Dendritic cell treated with granulocyte-macrophage colony-stimulating factor and Interleukin-4, amounts not matched to agents 40 ng/mL and 50 ng/mL, for 4 days (primary cell): ENCODE measurements at regions not wholly inside any gene's neighbourhood (a gene's known extent, or its start where the extent isn't known, plus 50 kb on each side); places are given as distances from the start of the nearest gene placed in this dataset.

Experiments used
- H3K27ac Mint-ChIP-seq: one replicate; pipeline ENCODE4 v1.8.0; 2022; ENCODE audit warnings: mild to moderate bottlenecking, mixed read lengths
- H3K27me3 Mint-ChIP-seq: one replicate; pipeline ENCODE4 v1.8.0; 2022; ENCODE audit warnings: mild to moderate bottlenecking, mixed read lengths
- H3K36me3 Mint-ChIP-seq: one replicate; pipeline ENCODE4 v1.8.0; 2022; ENCODE audit warnings: low read depth, mixed read lengths
- H3K4me1 Mint-ChIP-seq: one replicate; pipeline ENCODE4 v1.8.0; 2022; ENCODE audit warnings: low read depth, mixed read lengths
- H3K4me3 Mint-ChIP-seq: one replicate; pipeline ENCODE4 v1.8.0; 2022; ENCODE audit warnings: mild to moderate bottlenecking, moderate library complexity, mixed read lengths
- H3K9me3 Mint-ChIP-seq: one replicate; pipeline ENCODE4 v1.8.0; 2022; ENCODE audit warnings: mixed read lengths
- intact Hi-C: fragments of 100-400 bp; cut with micrococcal nuclease; formaldehyde crosslinking; loops from one replicate; pipeline ENCODE4 v1.15.0; 2022

DNA sequence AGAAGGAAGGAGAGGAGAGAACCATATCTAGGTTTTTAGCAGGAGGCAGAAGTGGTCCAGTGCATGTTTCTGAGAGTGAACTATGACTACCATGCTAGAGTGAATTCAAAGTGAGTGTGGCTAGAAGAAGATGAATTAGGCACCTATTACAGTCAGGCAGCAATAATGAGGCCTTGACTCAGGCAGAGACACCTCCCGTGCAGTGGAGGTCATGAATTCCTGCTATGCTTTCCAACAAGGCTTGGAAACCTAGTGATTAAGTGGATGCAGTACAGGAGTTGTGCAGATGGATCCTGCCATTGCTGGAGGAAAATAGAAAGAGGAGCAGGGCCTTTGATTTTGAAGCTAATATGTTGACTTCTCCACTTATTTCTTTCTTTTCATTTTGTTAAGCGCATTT is 581.5 kb downstream of the RWDD3 start:
- Mint-ChIP-seq H3K9me3 (peaks cover 28% of the 10 kb centered on the region), H3K4me3 (no peak overlapping the region), H3K4me1 (no peaks in the 10 kb centered on the region), H3K27ac (no peak overlapping the region), H3K36me3 (no peaks in the 10 kb centered on the region), H3K27me3 (no peaks in the 10 kb centered on the region)
- intact Hi-C loops = no loop called here

DNA sequence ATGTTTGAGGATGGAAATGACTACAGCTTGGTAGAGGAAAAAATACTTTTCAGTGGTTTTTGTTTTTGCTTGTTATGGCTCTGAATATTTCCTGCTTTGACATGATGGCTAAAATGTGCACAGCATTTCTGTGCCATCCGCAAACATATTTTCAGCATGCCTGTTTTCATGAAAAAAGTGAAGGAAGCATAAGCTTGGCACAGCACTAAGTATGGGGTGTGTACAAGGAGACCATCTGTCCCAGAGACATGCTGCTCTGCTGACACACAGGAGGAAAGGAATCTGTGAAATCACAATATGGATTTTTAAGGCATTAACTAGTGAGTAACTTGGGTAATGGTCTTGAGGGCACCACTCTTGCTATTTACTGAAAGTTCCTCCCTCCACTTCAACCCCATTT is 595.5 kb downstream of the RWDD3 start:
- no peaks in the 10 kb centered on the region for H3K36me3 Mint-ChIP-seq
- H3K27me3 Mint-ChIP-seq = no peaks in the 10 kb centered on the region
- intact Hi-C loops = no loop called here
- no peak overlapping the region for H3K4me3 Mint-ChIP-seq
- peaks cover 48% of the 10 kb centered on the region for H3K9me3 Mint-ChIP-seq
- H3K4me1 Mint-ChIP-seq = no peaks in the 10 kb centered on the region
- no peak overlapping the region for H3K27ac Mint-ChIP-seq

DNA sequence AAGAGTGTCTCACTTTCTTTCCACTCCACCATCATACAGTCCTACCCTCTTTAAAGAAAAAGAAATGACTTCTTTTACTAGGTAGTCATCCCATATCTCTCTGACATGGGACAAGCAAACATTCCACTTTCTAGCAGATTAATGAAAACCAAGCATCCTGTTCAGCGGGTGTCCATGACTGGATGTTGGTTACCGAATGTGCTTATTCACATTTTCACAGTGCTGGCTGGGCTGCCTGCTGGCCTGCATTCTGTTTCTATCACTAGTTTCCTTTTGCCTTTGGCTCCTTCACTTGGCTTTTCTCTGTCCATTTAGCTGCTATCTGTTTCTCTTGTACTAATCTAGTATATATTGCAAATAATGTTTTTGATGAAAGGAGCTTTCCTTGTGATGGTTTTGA is 598.4 kb downstream of the RWDD3 start:
- Mint-ChIP-seq H3K36me3 (no peaks in the 10 kb centered on the region), H3K27ac (no peak overlapping the region), H3K4me3 (no peak overlapping the region), H3K4me1 (no peaks in the 10 kb centered on the region), H3K9me3 (peaks cover 61% of the 10 kb centered on the region), H3K27me3 (no peaks in the 10 kb centered on the region)
- intact Hi-C loops = no loop called here

DNA sequence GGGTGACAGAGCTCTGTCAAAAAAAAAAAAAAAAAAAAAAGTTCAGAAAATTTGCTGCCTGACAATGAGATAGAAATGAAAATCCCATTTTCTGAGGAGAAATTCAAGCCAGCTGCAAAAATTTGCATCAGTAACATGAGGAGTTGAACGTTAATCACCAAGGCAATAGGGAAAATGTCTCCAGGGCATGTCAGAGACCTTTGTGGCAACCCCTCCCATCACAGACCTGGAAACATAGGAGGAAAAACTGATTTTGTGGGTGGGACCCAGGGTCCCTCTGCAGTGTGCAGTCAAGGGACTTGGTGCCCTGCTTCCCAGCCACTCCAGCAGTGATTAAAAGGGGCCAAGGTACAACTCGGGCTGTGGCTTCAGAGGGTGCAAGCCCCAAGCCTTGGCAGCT is 615.4 kb downstream of the RWDD3 start:
- intact Hi-C loops = no loop called here
- no peak overlapping the region for H3K27ac Mint-ChIP-seq

GRCh38 chr1:95850165-95850649 is 616.2 kb downstream of the RWDD3 start:
- peaks cover 24% of the 10 kb centered on the region for H3K9me3 Mint-ChIP-seq
- no peak overlapping the region for H3K4me3 Mint-ChIP-seq
- H3K4me1 Mint-ChIP-seq = no peaks in the 10 kb centered on the region
- no peak overlapping the region for H3K27ac Mint-ChIP-seq
- H3K36me3 Mint-ChIP-seq = no peaks in the 10 kb centered on the region
- intact Hi-C loops = no loop called here
- H3K27me3 Mint-ChIP-seq = no peaks in the 10 kb centered on the region

More for the DNA sequence above, 615.4 kb downstream of the RWDD3 start:
- Mint-ChIP-seq H3K27me3 (no peaks in the 10 kb centered on the region), H3K4me1 (no peaks in the 10 kb centered on the region), H3K4me3 (no peak overlapping the region), H3K9me3 (peaks cover 30% of the 10 kb centered on the region), H3K36me3 (no peaks in the 10 kb centered on the region)

DNA sequence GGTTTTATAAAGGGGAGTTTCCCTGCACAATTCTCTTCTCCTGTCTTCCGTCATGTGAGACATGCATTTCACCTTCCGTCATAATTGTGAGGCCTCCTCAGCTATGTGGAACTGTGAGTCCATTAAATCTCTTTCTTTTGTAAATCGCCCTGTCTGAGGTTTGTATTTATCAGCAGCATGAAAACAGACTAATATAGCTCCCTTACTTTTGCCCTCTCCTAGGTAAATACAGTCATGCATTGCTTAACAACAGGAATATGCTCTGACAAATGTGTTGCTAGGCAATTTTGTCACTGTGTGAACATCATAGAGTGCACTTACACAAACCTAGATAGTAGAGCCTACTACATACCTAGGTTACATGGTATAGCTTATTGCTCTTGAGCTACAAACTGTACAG is 616.8 kb downstream of the RWDD3 start:
- peaks cover 24% of the 10 kb centered on the region for H3K9me3 Mint-ChIP-seq
- H3K27ac Mint-ChIP-seq = no peak overlapping the region
- no peak overlapping the region for H3K4me3 Mint-ChIP-seq
- intact Hi-C loops = no loop called here
- H3K36me3 Mint-ChIP-seq = no peaks in the 10 kb centered on the region
- no peaks in the 10 kb centered on the region for H3K4me1 Mint-ChIP-seq
- no peaks in the 10 kb centered on the region for H3K27me3 Mint-ChIP-seq

GRCh38 chr1:95852483-95853070 is 618.6 kb downstream of the RWDD3 start:
- no peak overlapping the region for H3K27ac Mint-ChIP-seq
- no peaks in the 10 kb centered on the region for H3K27me3 Mint-ChIP-seq
- H3K4me3 Mint-ChIP-seq = no peak overlapping the region
- no peaks in the 10 kb centered on the region for H3K4me1 Mint-ChIP-seq
- H3K36me3 Mint-ChIP-seq = no peaks in the 10 kb centered on the region
- H3K9me3 Mint-ChIP-seq = peaks cover 24% of the 10 kb centered on the region
- intact Hi-C loops = no loop called here

- H3K4me1 Mint-ChIP-seq = no peaks in the 10 kb centered on the region
- H3K27me3 Mint-ChIP-seq = no peaks in the 10 kb centered on the region
- intact Hi-C loops = no loop called here
- no peaks in the 10 kb centered on the region for H3K36me3 Mint-ChIP-seq
- H3K27ac Mint-ChIP-seq = no peak overlapping the region
- no peak overlapping the region for H3K4me3 Mint-ChIP-seq
- H3K9me3 Mint-ChIP-seq = peaks cover 11% of the 10 kb centered on the region
These were observed 620.4 kb downstream of the RWDD3 start for GRCh38 chr1:95854457-95854856.

DNA sequence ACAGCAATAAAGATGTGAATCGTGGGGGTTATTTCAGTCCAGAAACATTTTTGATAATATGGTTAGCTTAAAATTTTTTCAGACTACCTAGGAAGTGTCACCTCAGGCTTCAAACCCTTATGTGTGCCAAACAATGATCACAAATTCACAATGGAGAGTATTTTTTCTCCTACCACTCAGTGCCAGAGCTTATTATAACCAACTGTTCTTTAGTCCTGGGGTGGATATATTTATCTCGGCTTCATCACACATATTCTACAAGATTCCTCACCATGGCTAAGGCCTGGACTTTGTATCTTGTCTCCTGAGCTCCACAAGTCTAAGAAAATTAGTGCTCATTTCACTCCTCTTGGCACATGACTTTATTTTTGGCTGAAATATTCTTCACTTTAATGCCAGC is 629.1 kb downstream of the RWDD3 start:
- intact Hi-C loops = no loop called here
- H3K27me3 Mint-ChIP-seq = no peaks in the 10 kb centered on the region
- H3K4me3 Mint-ChIP-seq = no peak overlapping the region
- H3K4me1 Mint-ChIP-seq = no peaks in the 10 kb centered on the region
- H3K27ac Mint-ChIP-seq = no peak overlapping the region
- H3K9me3 Mint-ChIP-seq = peaks cover 29% of the 10 kb centered on the region
- H3K36me3 Mint-ChIP-seq = no peaks in the 10 kb centered on the region

GRCh38 chr1:95865769-95866168 is 631.8 kb downstream of the RWDD3 start:
- Mint-ChIP-seq H3K9me3 (peaks cover 37% of the 10 kb centered on the region), H3K27ac (no peak overlapping the region), H3K4me1 (no peaks in the 10 kb centered on the region), H3K36me3 (no peaks in the 10 kb centered on the region), H3K27me3 (no peaks in the 10 kb centered on the region), H3K4me3 (no peak overlapping the region)
- intact Hi-C loops = no loop called here

DNA sequence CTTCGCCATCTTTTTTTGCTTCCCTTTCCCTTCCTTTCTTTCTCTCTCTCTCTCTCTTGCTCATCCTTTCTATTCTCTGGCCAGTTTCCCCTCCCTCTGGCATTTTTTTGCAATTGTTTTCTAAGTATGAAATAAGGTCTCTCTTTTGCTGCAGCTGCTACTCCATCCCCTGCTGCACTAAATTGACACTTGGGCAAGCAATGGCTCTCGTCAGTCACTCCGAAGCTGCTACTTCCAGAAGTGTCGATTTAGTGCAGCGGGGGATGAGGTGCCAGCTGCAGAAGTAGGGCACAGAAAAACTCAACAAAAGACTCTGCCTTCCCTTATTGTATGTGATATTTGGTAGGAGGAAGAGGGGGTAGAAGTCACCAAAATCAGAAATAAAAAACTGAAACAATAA is 642.3 kb downstream of the RWDD3 start:
- H3K27ac Mint-ChIP-seq = no peak overlapping the region
- peaks cover 39% of the 10 kb centered on the region for H3K9me3 Mint-ChIP-seq
- no peaks in the 10 kb centered on the region for H3K4me1 Mint-ChIP-seq
- intact Hi-C loops = no loop called here
- H3K4me3 Mint-ChIP-seq = no peak overlapping the region
- no peaks in the 10 kb centered on the region for H3K36me3 Mint-ChIP-seq
- no peaks in the 10 kb centered on the region for H3K27me3 Mint-ChIP-seq

- no peak overlapping the region for H3K27ac Mint-ChIP-seq
- intact Hi-C loops = no loop called here
- no peaks in the 10 kb centered on the region for H3K27me3 Mint-ChIP-seq
- H3K9me3 Mint-ChIP-seq = peaks cover 47% of the 10 kb centered on the region
- no peaks in the 10 kb centered on the region for H3K36me3 Mint-ChIP-seq
- H3K4me1 Mint-ChIP-seq = no peaks in the 10 kb centered on the region
- no peak overlapping the region for H3K4me3 Mint-ChIP-seq
These were observed 645.6 kb downstream of the RWDD3 start for GRCh38 chr1:95879498-95880050.

DNA sequence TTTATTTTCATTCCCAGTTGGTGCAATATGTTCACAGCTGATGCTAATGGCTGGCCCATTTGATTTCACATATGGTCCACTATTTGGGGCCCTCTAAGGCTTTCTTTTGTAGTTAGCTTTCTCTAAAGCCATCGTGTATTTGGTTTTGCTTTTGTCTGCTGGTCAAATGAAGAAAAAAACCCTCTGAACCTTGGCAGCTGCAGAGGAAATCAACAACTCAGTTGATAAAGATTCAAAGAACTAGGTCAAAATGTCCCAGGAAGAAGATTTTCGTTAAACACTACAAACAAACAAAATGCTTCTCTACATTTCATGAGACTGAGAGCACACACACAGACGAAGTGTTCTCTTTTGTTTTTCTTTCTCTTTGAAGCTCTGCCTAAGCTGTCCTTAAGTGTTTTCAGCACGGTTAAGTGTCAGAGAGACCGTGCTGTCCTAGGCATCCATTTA is 655.0 kb downstream of the RWDD3 start:
- Mint-ChIP-seq H3K36me3 (no peaks in the 10 kb centered on the region), H3K9me3 (peaks cover 8% of the 10 kb centered on the region), H3K4me1 (no peaks in the 10 kb centered on the region), H3K27me3 (no peaks in the 10 kb centered on the region), H3K27ac (no peak overlapping the region), H3K4me3 (no peak overlapping the region)
- intact Hi-C loops = no loop called here

- H3K4me3 Mint-ChIP-seq = no peak overlapping the region
- H3K27me3 Mint-ChIP-seq = no peaks in the 10 kb centered on the region
- peaks cover 8% of the 10 kb centered on the region for H3K9me3 Mint-ChIP-seq
- intact Hi-C loops = no loop called here
- no peak overlapping the region for H3K27ac Mint-ChIP-seq
- H3K36me3 Mint-ChIP-seq = no peaks in the 10 kb centered on the region
- H3K4me1 Mint-ChIP-seq = no peaks in the 10 kb centered on the region
These were observed 655.4 kb downstream of the RWDD3 start for GRCh38 chr1:95889400-95889799.

- no peaks in the 10 kb centered on the region for H3K27me3 Mint-ChIP-seq
- H3K4me3 Mint-ChIP-seq = no peak overlapping the region
- H3K4me1 Mint-ChIP-seq = no peaks in the 10 kb centered on the region
- intact Hi-C loops = no loop called here
- no peak overlapping the region for H3K27ac Mint-ChIP-seq
- no peaks in the 10 kb centered on the region for H3K36me3 Mint-ChIP-seq
- peaks cover 26% of the 10 kb centered on the region for H3K9me3 Mint-ChIP-seq
These were observed 659.9 kb downstream of the RWDD3 start for GRCh38 chr1:95893921-95894320.
